SW480 (cell line): ENCODE measurements at regions not wholly inside any gene's neighbourhood (a gene's known extent, or its start where the extent isn't known, plus 50 kb on each side); places are given as distances from the start of the nearest gene placed in this dataset.

Experiments used
- DNase-seq: peaks from one replicate; pipeline ENCODE4 v3.0.0-alpha.2; 2016; ENCODE audit warnings: low spot score

- DNase-seq, result no peak
Observed at GRCh38 chrX:66328950-66329596, 165.0 kb downstream of the HEPH start.

GRCh38 chrX:66360894-66361293 is 196.8 kb downstream of the HEPH start:
- DNase-seq, result no peak

GRCh38 chrX:66384722-66385121 is 220.7 kb downstream of the HEPH start:
- no peak for DNase-seq

- DNase-seq, result no peak
Observed at GRCh38 chrX:66399273-66399672, 235.2 kb downstream of the HEPH start.

GRCh38 chrX:66402165-66402564 is 236.7 kb downstream of the EDA2R start:
- DNase-seq, result no peak

- DNase-seq, result peak; percentile 21
Observed at GRCh38 chrX:66408507-66408906, 230.4 kb downstream of the EDA2R start.

GRCh38 chrX:66410806-66411205 is 228.1 kb downstream of the EDA2R start:
- DNase-seq, result no peak
